CD4-positive, alpha-beta T cell treated with Interleukin-1 beta for 1 hour (primary cell): ENCODE measurements at regions not wholly inside any gene's neighbourhood (a gene's known extent, or its start where the extent isn't known, plus 50 kb on each side); places are given as distances from the start of the nearest gene placed in this dataset.
"Not testable (repeated sequence)": the region's sequence is repeated elsewhere in the genome, so short reads cannot be mapped to it uniquely, and the experiment has no call there.

Experiments
- DNase-seq, 2 donors: peaks; one replicate each; pipeline ENCODE4 v3.0.0-alpha.2; 2020 to 2022

GRCh38 chr14:71616013-71616412 is 316.2 kb upstream of the RGS6 start:
- no peak for DNase-seq

- DNase-seq, result no peak
Observed at GRCh38 chr14:71618047-71618446, 314.2 kb upstream of the RGS6 start.

GRCh38 chr14:71618716-71619115 is 313.5 kb upstream of the RGS6 start:
- no peak for DNase-seq

- no peak for DNase-seq
Observed at GRCh38 chr14:71619472-71619871, 312.8 kb upstream of the RGS6 start.

GRCh38 chr14:71620401-71620800 is 311.8 kb upstream of the RGS6 start:
- no peak for DNase-seq

- DNase-seq, result no peak
Observed at GRCh38 chr14:71621276-71621675, 311.0 kb upstream of the RGS6 start.

- DNase-seq, result no peak
Observed at GRCh38 chr14:71621980-71622605, 310.1 kb upstream of the RGS6 start.

- no peak for DNase-seq
Observed at GRCh38 chr14:71623939-71624338, 308.3 kb upstream of the RGS6 start.

- DNase-seq, result peak in 1 of 2 donors; percentile 5
Observed at GRCh38 chr14:71625175-71625574, 307.1 kb upstream of the RGS6 start.

- DNase-seq, result no peak
Observed at GRCh38 chr14:71625891-71626701, 306.1 kb upstream of the RGS6 start.

- DNase-seq, result no peak
Observed at GRCh38 chr14:71628433-71628832, 303.8 kb upstream of the RGS6 start.

GRCh38 chr14:71629250-71629649 is 303.0 kb upstream of the RGS6 start:
- no peak for DNase-seq

- DNase-seq, result no peak
Observed at GRCh38 chr14:71629765-71630492, 302.3 kb upstream of the RGS6 start.

- DNase-seq, result not testable (repeated sequence)
Observed at GRCh38 chr14:71631030-71631429, 301.2 kb upstream of the RGS6 start.

- DNase-seq, result no peak
Observed at GRCh38 chr14:71632440-71632946, 299.7 kb upstream of the RGS6 start.

- DNase-seq, result no peak
Observed at GRCh38 chr14:71636076-71636475, 296.2 kb upstream of the RGS6 start.

GRCh38 chr14:71636820-71637471 is 295.3 kb upstream of the RGS6 start:
- no peak for DNase-seq

- DNase-seq, result no peak
Observed at GRCh38 chr14:71638523-71639196, 293.6 kb upstream of the RGS6 start.

- DNase-seq, result no peak
Observed at GRCh38 chr14:71642715-71643114, 289.5 kb upstream of the RGS6 start.

GRCh38 chr14:71645656-71646055 is 286.6 kb upstream of the RGS6 start:
- DNase-seq, result no peak

- no peak for DNase-seq
Observed at GRCh38 chr14:71646518-71646917, 285.7 kb upstream of the RGS6 start.

- no peak for DNase-seq
Observed at GRCh38 chr14:71647086-71647784, 285.0 kb upstream of the RGS6 start.
